Stimulated activated naive CD4-positive, alpha-beta T cell treated with Interleukin-2 at 50 U/mL for 16 hours (primary cell): ENCODE measurements at regions not wholly inside any gene's neighbourhood (a gene's known extent, or its start where the extent isn't known, plus 50 kb on each side); places are given as distances from the start of the nearest gene placed in this dataset.
"Not testable (repeated sequence)": the region's sequence is repeated elsewhere in the genome, so short reads cannot be mapped to it uniquely, and the experiment has no call there.

Experiments
- DNase-seq: peaks from one replicate; lab custom pipeline; 2025; lab: John Stamatoyannopoulos, UW

- no peak for DNase-seq
Observed at GRCh38 chr4:118587946-118588345, 97.2 kb upstream of the METTL14 start.

- no peak for DNase-seq
Observed at GRCh38 chr4:118589471-118590055, 95.6 kb upstream of the METTL14 start.

DNA sequence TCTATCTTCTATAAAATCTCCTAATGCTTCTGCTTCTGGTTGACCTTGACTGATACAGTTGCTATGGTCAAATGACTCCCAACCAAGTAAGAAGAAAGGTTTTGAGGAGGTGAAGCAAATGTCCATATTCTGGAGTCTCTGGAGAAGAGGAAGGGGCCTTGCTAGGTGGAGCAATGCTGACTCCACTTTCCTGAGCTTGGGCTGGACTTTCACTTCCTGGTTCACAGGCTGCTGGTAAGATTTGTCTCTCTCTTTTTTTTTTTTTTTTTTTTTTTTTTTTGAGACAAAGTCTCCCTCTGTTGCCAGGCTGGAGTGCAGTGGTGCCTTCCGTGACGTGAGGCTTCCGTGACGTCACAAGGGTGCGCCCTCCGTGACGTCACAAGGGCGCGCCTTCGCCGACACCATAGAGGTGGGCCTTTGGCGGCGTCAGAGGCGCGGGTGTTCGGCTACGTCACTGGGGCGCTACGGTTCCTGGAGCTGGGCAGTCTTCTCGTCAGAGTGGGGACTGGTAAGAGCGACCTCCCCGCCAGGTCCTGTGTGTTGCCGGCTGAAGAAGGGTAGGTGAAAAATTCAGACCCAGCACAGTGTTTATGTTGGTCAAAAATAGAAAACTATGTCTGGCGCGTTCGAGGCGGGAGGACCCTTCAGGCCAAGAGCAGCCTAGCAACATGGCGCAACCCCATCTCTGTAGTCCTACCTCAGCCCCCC, 93.7 kb upstream of the METTL14 start:
- DNase-seq, result peak; percentile 89

DNA sequence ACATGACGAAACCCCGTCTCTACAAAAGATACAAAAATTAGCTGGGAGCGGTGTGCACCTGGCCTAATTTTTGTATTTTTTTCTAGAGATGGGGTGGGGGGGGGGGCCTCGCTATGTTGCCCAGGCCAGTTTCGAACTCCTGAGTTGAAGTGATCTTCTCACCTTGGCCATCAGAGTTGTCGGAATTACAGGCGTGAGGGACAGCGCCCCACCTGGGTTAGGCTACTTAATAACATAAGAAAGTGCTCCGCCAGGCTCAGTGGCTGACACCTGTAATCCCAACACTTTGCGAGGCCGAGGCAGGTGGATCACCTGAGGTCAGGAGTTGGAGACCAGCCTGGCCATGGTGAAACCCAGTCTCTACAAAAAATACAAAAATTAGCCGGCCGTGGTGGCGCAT, 92.9 kb upstream of the METTL14 start:
- DNase-seq, result not testable (repeated sequence)

GRCh38 chr4:118595883-118596282, 89.3 kb upstream of the METTL14 start:
- not testable (repeated sequence) for DNase-seq

DNA sequence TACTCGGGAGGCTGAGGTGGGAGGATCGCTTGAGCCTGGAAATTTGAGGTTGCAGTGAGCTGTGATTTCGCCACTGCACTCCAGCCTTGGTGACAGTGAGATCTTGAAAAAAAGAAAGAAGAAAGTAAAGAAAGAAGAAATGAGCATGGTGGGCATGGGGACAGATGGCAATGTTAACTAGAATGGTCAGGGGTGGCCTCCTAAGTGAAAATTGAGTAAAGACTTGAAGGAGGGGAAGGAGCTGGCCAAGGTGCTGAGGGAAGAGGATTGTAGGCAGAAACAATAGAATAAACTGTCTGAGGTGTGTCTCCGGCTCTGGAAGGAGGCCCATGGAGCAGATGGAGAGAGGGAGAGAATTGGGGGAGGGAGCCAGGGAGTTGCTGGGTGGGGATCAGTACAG, 60.1 kb upstream of the METTL14 start:
- DNase-seq, result not testable (repeated sequence)

GRCh38 chr4:118629697-118630096, 55.5 kb upstream of the METTL14 start:
- DNase-seq, result not testable (repeated sequence)

DNA sequence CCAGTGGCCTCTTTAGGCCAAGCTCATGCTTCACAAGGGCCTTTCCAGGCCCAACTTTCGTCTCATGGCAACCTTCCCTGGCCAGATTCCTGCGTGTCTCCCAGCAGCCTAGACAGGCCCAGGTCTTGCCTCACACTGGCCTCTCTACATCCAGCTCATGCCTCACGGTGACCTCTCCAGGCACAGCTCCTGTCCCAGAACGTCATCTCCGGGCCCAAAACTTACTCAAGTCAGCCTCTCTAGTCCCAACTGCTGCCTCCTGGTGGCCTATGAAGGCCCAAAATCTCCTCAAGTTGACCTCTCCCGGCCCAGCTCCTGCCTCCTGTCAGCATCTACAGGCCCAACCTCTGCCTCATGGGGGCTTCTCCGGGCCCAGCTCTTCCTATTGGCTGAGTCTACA, 54.3 kb upstream of the METTL14 start:
- DNase-seq, result not testable (repeated sequence)

DNA sequence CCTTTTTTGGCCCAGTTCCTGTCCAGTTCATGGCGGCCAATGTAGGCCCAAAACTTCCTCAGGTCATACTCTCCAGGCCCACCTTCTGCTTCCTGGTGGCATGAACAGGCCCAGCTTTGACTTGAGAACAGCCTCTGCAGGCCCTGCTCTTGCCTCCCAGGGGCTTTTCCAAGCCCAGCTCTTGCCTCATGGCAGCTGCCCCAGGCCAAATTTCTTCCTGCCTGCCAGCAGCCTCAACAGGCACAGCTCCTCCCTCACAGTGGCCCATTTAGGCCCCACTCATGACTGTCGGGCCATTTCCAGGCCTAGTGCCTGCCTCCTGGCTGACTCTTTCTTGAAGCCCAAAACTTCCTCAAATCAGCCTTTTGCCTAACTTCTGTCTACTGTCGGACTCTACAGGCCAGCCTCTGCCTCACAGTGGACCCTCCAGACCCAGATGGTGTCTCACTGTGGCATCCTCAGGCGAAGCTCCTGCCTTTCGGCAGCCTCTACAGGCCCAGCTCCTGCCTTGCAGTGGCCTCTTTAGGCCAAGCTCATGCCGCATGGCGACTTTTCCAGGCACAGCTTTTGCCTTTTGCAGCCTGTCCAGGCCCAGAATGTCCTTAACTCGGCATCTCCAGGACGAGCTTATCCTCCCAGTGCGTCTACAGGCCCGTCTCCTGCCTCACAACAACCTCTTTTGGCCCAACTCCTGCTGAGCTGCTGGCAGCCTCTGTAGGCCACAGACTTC, 53.7 kb upstream of the METTL14 start:
- not testable (repeated sequence) for DNase-seq

DNA sequence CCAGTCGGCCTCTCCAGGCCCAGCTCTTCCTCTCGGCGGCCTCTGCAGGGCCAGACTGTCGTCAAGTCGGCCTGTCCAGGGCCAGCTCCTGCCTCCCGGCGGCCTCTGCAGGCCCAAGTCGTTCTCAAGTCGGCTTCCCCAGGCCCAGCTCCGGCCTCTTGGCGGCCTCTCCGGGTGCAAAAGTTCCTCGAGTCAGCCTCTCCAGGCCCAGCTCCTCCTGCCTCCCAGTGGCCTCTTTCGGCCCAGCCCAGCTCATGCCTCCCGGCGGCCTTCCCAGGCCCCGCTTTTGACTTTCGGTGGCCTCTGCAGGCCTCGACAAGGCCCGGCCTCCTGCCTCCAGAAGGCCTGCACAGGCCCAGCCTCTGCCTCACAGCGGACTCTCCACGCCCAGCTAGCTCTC, 51.7 kb upstream of the METTL14 start:
- DNase-seq, result not testable (repeated sequence)

GRCh38 chr4:118634126-118634875, 50.9 kb upstream of the METTL14 start:
- not testable (repeated sequence) for DNase-seq
